GM12891 (cell line): ENCODE measurements at regions not wholly inside any gene's neighbourhood (a gene's known extent, or its start where the extent isn't known, plus 50 kb on each side); places are given as distances from the start of the nearest gene placed in this dataset.
"Not testable (repeated sequence)": the region's sequence is repeated elsewhere in the genome, so short reads cannot be mapped to it uniquely, and the experiment has no call there.

Experiments
- DNase-seq: peaks from one replicate; pipeline ENCODE4 v3.0.0; 2011; ENCODE audit warnings: low spot score; ENCODE audit not compliant: insufficient read length
- FAIRE-seq: peaks from 2 replicates; lab custom pipeline; 2011; peaks lifted over from hg19 to GRCh38; lab: Jason Lieb, UNC
- PAX5 ChIP-seq: IDR thresholded peaks from 2 replicates; pipeline ENCODE4 v1.6.1; 2011; ENCODE audit warnings: low read length, moderate library complexity, mild to moderate bottlenecking; ENCODE audit not compliant: insufficient read depth, severe bottlenecking
- POLR2A ChIP-seq: IDR thresholded peaks from 2 replicates; pipeline ENCODE4 v1.6.1; 2011; ENCODE audit warnings: low read depth, low read length, control low read depth
- POLR2AphosphoS5 ChIP-seq: IDR thresholded peaks from 2 replicates; pipeline ENCODE4 v1.6.1; 2011; ENCODE audit warnings: low read depth, low read length, control low read depth
- POU2F2 ChIP-seq: IDR thresholded peaks from 2 replicates; pipeline ENCODE4 v1.6.1; 2011; ENCODE audit warnings: low read depth, mild to moderate bottlenecking, control low read depth, low read length, moderate library complexity
- SPI1 ChIP-seq: IDR thresholded peaks from 2 replicates; pipeline ENCODE4 v1.6.1; 2011; ENCODE audit warnings: low read depth, low read length, control low read depth
- TAF1 ChIP-seq: IDR thresholded peaks from 2 replicates; pipeline ENCODE4 v1.6.1; 2011; ENCODE audit warnings: low read depth, low read length, control low read depth

DNA sequence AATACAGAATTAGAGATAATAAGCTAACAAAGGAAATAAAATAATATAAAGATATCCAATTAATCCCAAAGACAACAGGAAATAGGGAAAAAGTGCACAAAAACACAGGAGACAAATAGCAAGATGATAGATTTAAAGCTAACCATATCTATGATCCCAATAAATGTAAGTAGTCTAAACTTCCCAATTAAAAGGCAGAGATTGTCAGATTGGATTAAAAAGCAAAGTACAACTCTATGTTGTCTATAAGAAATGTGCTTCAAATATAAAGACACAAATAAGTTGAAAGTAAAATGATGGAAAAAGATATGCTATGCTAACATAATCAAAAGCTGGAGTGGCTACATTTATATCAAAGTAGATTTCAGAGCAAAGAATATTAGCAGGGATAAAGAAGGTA, 133.1 kb upstream of the ATP2B2 start:
- no peak for DNase-seq
- no peak for FAIRE-seq
- no peak for TF ChIP-seq POLR2A
- TF ChIP-seq TAF1 = no peak
- TF ChIP-seq POU2F2 = no peak
- no peak for TF ChIP-seq SPI1
- no peak for TF ChIP-seq POLR2AphosphoS5
- TF ChIP-seq PAX5 = no peak

GRCh38 chr3:10641760-10642159, 136.4 kb upstream of the ATP2B2 start:
- FAIRE-seq (no peak), DNase-seq (no peak)
- TF ChIP-seq SPI1 (no peak), POLR2A (no peak), TAF1 (no peak), PAX5 (no peak), POU2F2 (no peak), POLR2AphosphoS5 (no peak)

- FAIRE-seq (no peak), DNase-seq (no peak)
Measured at GRCh38 chr3:10644189-10644588, 138.8 kb upstream of the ATP2B2 start.

GRCh38 chr3:10645800-10646199, 140.4 kb upstream of the ATP2B2 start:
- no peak for FAIRE-seq
- TF ChIP-seq POLR2A (no peak), POU2F2 (no peak), TAF1 (no peak), PAX5 (no peak), SPI1 (no peak), POLR2AphosphoS5 (no peak)
- DNase-seq = no peak

More at GRCh38 chr3:10644189-10644588, 138.8 kb upstream of the ATP2B2 start:
- no peak for TF ChIP-seq PAX5
- TF ChIP-seq SPI1 = no peak
- TF ChIP-seq TAF1 = no peak
- TF ChIP-seq POLR2AphosphoS5 = no peak
- no peak for TF ChIP-seq POLR2A
- no peak for TF ChIP-seq POU2F2

DNA sequence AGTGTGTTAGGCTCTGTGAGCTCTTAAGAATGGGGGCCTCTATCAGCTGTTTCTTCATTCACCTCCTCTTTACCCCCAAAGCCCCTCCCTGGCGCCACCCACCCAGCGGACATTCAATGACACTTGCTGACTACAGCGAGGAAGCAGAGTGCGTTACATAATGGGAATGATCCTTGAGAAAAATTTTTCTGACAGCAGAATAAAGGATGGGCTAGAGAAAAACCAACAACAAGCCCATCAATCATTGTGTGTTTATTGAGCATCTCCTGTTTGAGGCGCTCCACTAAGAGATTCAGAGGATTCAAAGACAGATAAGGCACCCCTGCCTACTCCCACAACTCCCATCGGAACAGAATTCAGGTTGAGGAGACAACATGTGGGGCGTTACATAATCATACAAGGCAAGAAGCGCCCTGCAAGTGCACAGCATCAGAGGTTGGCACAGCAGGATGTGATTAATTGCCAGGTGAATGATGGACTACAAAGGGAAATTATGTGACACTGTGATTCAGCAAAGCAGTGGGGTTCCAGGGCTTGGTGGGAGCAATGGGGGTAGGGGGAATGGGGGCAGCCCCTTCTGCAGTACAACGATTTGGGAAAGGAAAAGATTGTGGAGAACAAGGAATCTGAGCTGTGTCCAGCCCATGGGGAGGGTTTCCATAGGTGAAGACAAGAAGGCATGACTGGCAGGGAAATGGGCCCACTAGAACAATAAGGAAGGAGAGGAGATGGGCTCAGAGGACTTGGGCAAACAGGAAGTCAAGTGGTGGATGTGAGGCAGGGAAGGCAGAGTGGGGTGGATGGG, 141.3 kb upstream of the ATP2B2 start:
- TF ChIP-seq SPI1 (no peak), POLR2AphosphoS5 (no peak), TAF1 (no peak), POU2F2 (no peak), PAX5 (no peak)
- DNase-seq (no peak), FAIRE-seq (no peak)

- TF ChIP-seq POLR2AphosphoS5 = no peak
- DNase-seq = no peak
- FAIRE-seq = no peak
Measured at GRCh38 chr3:10647376-10647775, 142.0 kb upstream of the ATP2B2 start.

- FAIRE-seq = no peak
- DNase-seq = no peak
- TF ChIP-seq TAF1 (no peak), POLR2A (no peak), SPI1 (no peak), PAX5 (no peak), POU2F2 (no peak), POLR2AphosphoS5 (no peak)
Measured at GRCh38 chr3:10648181-10648580, 142.8 kb upstream of the ATP2B2 start.

- FAIRE-seq, DNase-seq: not testable (repeated sequence)
Measured at GRCh38 chr3:10649463-10649862, 144.1 kb upstream of the ATP2B2 start.

GRCh38 chr3:10651506-10651905, 146.1 kb upstream of the ATP2B2 start:
- TF ChIP-seq POU2F2 (no peak), PAX5 (no peak), POLR2AphosphoS5 (no peak), POLR2A (no peak), TAF1 (no peak), SPI1 (no peak)
- FAIRE-seq (no peak), DNase-seq (no peak)

DNA sequence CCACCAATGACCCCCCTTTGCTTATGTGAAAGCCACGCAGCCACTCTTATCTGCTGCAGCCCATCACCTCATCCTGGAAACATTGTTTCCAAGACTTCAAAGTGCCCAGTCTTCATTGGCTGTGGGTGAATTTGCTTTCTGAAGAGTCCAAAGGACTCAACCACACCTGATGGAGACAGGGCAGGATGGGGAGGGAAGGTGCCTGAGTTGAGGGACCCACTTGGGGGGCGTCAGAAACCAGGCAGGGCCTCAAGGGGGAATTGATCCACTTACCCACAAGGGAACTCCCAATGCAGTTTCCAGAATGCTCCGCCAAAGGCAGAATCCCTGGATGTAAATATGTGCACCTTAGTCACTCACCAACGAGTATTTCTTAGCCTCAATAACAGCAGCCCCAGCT, 147.9 kb upstream of the ATP2B2 start:
- TF ChIP-seq POU2F2 (no peak), PAX5 (no peak), POLR2A (no peak), POLR2AphosphoS5 (no peak), TAF1 (no peak), SPI1 (no peak)
- no peak for FAIRE-seq
- DNase-seq = no peak
